Panc1 (cell line): ENCODE measurements at regions not wholly inside any gene's neighbourhood (a gene's known extent, or its start where the extent isn't known, plus 50 kb on each side); places are given as distances from the start of the nearest gene placed in this dataset.

Experiments used
- ATAC-seq: fragments of 200-7000 bp; cut with Tn5 transposase; 2 replicates; pipeline ENCODE4 v1.9.1; 2020; ENCODE audit warnings: mild to moderate bottlenecking, moderate library complexity
- BruUV-seq: library from RNA; stranded (reverse); fragments of 400-500 nt; replicated peaks from 2 replicates; lab custom pipeline; 2021; lab: Mats Ljungman, UMichigan
- CTCF ChIA-PET: fragments of 300-600 bp; sonication (Branson Sonifier 250); formaldehyde crosslinking; loops from one replicate; lab custom pipeline; 2022; ENCODE audit warnings: antibody characterized with exemption; lab: Charles Lee
- POLR2A ChIA-PET: fragments of 300-600 bp; sonication (Branson Sonifier 250); formaldehyde crosslinking; loops from one replicate; lab custom pipeline; 2022; ENCODE audit warnings: antibody characterized with exemption; lab: Charles Lee
- DNase-seq: peaks from one replicate; pipeline ENCODE4 v3.0.0-alpha.2; 2010; ENCODE audit warnings: low read depth, low spot score
- H3K27ac ChIP-seq: 2 replicates; pipeline ENCODE4 v1.5.1; 2011; ENCODE audit warnings: mild to moderate bottlenecking, low read length, inconsistent platforms
- H3K27me3 ChIP-seq: fragments of 200-500 bp; sonication (Bioruptor generic); 2 replicates; pipeline ENCODE4 v1.6.0; 2014; ENCODE audit warnings: low read length, inconsistent platforms; ENCODE audit not compliant: control insufficient read depth, insufficient read depth
- H3K36me3 ChIP-seq: fragments of 200-500 bp; sonication (Bioruptor generic); 2 replicates; pipeline ENCODE4 v1.5.1; 2014; ENCODE audit warnings: inconsistent platforms, mild to moderate bottlenecking, low read length, moderate library complexity; ENCODE audit not compliant: control insufficient read depth, insufficient read depth
- H3K4me1 ChIP-seq: 2 replicates; pipeline ENCODE4 v1.5.1; 2011; ENCODE audit warnings: inconsistent platforms, mild to moderate bottlenecking, low read length, moderate library complexity; ENCODE audit not compliant: control insufficient read depth, insufficient read depth
- H3K4me3 ChIP-seq, 2 experiments: 2 replicates each; pipeline ENCODE4 v1.5.1; 2011 to 2012; ENCODE audit warnings: low read depth in 2 of 2, low read length in 2 of 2, mild to moderate bottlenecking in 2 of 2, inconsistent platforms in 1 of 2, moderate library complexity in 1 of 2
- H3K9me3 ChIP-seq: fragments of 200-500 bp; sonication (Bioruptor generic); 2 replicates; pipeline ENCODE4 v1.5.1; 2014; ENCODE audit warnings: low read depth, mild to moderate bottlenecking, inconsistent platforms, low read length, moderate library complexity; ENCODE audit not compliant: control insufficient read depth, insufficient read depth
- CTCF ChIP-seq: fragments of 450-650 bp; IDR thresholded peaks from 2 replicates; pipeline ENCODE4 v1.5.1; 2017; ENCODE audit warnings: mild to moderate bottlenecking
- POLR2AphosphoS5 ChIP-seq: IDR thresholded peaks from 2 replicates; pipeline ENCODE4 v1.6.1; 2012; ENCODE audit warnings: mild to moderate bottlenecking, low read depth, low read length, moderate library complexity
- REST ChIP-seq, 2 experiments: IDR thresholded peaks; 2 replicates each; pipeline ENCODE4 v1.6.1; 2011 to 2012; ENCODE audit warnings: low read depth in 2 of 2, control low read depth in 1 of 2, low read length in 1 of 2, mild to moderate bottlenecking in 1 of 2, moderate library complexity in 1 of 2; ENCODE audit not compliant: insufficient read depth in 1 of 2
- SIN3A ChIP-seq: IDR thresholded peaks from 2 replicates; pipeline ENCODE4 v1.6.1; 2012; ENCODE audit warnings: low read depth, mild to moderate bottlenecking, low read length, moderate library complexity, borderline replicate concordance; ENCODE audit not compliant: insufficient read depth
- TCF7L2 ChIP-seq: IDR thresholded peaks from 2 replicates; pipeline ENCODE4 v1.6.1; 2011; ENCODE audit warnings: mild to moderate bottlenecking, low read depth, low read length, inconsistent platforms
- in situ Hi-C: cut with HindIII; loops from 2 replicates; pipeline ENCODE4 v1.10.0; 2016; ENCODE audit warnings: low sequenced_read_pairs, low pct_unique_long_range_greater_than_20kb
- intact Hi-C: fragments of 100-400 bp; cut with micrococcal nuclease; formaldehyde crosslinking; loops from one replicate; pipeline ENCODE4 v1.10.0; 2022; ENCODE audit not compliant: unreplicated experiment

GRCh38 chr6:141335477-141336273, 797.0 kb upstream of the GJE1 start:
- Histone ChIP-seq H3K4me3 (no peak overlapping the region), H3K27me3 (no peaks in the 10 kb centered on the region), H3K27ac (no peak overlapping the region), H3K36me3 (no peaks in the 10 kb centered on the region), H3K9me3 (no peaks in the 10 kb centered on the region), H3K4me1 (no peaks in the 10 kb centered on the region)
- BruUV-seq: no TSS peak
- TF ChIP-seq CTCF (no peak), POLR2AphosphoS5 (no peak), REST (IDR thresholded peaks at IDR 0.05; ENCODE audit: insufficient read depth in 1 of 2, low read depth in 2 of 2, low read length in 1 of 2) (no peak), TCF7L2 (no peak), SIN3A (no peak)
- POLR2A ChIA-PET: no interaction called here
- in situ Hi-C loops: no loop called here
- intact Hi-C loops: no loop called here
- ATAC-seq (no peak), DNase-seq (no peak)
- CTCF ChIA-PET: no interaction called here

GRCh38 chr6:141326925-141327324, 805.8 kb upstream of the GJE1 start:
- Histone ChIP-seq H3K36me3 (no peaks in the 10 kb centered on the region), H3K4me3 (peak overlapping the region; percentile 17 to 31; a peak in 3 of 4 replicates), H3K27me3 (no peaks in the 10 kb centered on the region), H3K27ac (peak overlapping the region; percentile 36; the same call in 1 of the 2 replicates), H3K9me3 (no peaks in the 10 kb centered on the region), H3K4me1 (peaks cover 3% of the 10 kb centered on the region; the same call in 1 of the 2 replicates)
- TF ChIP-seq SIN3A: no peak
- TF ChIP-seq POLR2AphosphoS5: no peak
- no peak for TF ChIP-seq CTCF
- TF ChIP-seq REST (IDR thresholded peaks at IDR 0.05; ENCODE audit: insufficient read depth in 1 of 2, low read depth in 2 of 2, low read length in 1 of 2): no peak
- no peak for TF ChIP-seq TCF7L2
- ATAC-seq (no peak), DNase-seq (no peak)
- intact Hi-C loops (no loop called here), in situ Hi-C loops (no loop called here)
- ChIA-PET POLR2A (no interaction called here), CTCF (no interaction called here)
- no TSS peak for BruUV-seq
